Activated B cell treated with CpG ODN at 0.5 μM for 24 hours (primary cell): ENCODE measurements at regions not wholly inside any gene's neighbourhood (a gene's known extent, or its start where the extent isn't known, plus 50 kb on each side); places are given as distances from the start of the nearest gene placed in this dataset.
"Not testable (repeated sequence)": the region's sequence is repeated elsewhere in the genome, so short reads cannot be mapped to it uniquely, and the experiment has no call there.

Experiments used
- ATAC-seq: fragments of 200-7000 bp; cut with Tn5 transposase; one replicate; pipeline ENCODE4 v1.10.0; 2021; ENCODE audit warnings: low read depth, mild to moderate bottlenecking, moderate library complexity
- CTCF ChIA-PET: fragments of 350-600 bp; sonication (Branson Sonifier 250); formaldehyde crosslinking; loops from one replicate; lab custom pipeline; 2021; ENCODE audit warnings: antibody characterized with exemption; lab: Charles Lee
- POLR2A ChIA-PET: fragments of 350-600 bp; sonication (Branson Sonifier 250); formaldehyde crosslinking; loops from one replicate; lab custom pipeline; 2021; ENCODE audit warnings: antibody characterized with exemption; lab: Charles Lee
- DNase-seq: peaks from one replicate; pipeline ENCODE4 v3.0.0; 2022
- H3K27ac Mint-ChIP-seq: one replicate; pipeline ENCODE4 v1.8.0; 2020; ENCODE audit warnings: mixed read lengths
- H3K27me3 Mint-ChIP-seq: one replicate; pipeline ENCODE4 v1.8.0; 2021; ENCODE audit warnings: mixed read lengths
- H3K36me3 Mint-ChIP-seq: one replicate; pipeline ENCODE4 v1.8.0; 2021; ENCODE audit warnings: low read depth, mixed read lengths
- H3K4me1 Mint-ChIP-seq: one replicate; pipeline ENCODE4 v1.8.0; 2021; ENCODE audit warnings: mixed read lengths
- H3K4me3 Mint-ChIP-seq: one replicate; pipeline ENCODE4 v1.8.0; 2020; ENCODE audit warnings: mild to moderate bottlenecking, mixed read lengths
- H3K9me3 Mint-ChIP-seq: one replicate; pipeline ENCODE4 v1.8.0; 2020; ENCODE audit warnings: mixed read lengths
- CTCF ChIP-seq: fragments of 200-600 bp; IDR thresholded peaks from one replicate; pipeline ENCODE4 v1.8.0; 2022; ENCODE audit warnings: antibody characterized with exemption, mild to moderate bottlenecking
- intact Hi-C: fragments of 100-400 bp; cut with micrococcal nuclease; formaldehyde crosslinking; loops from one replicate; pipeline ENCODE4 v1.15.1; 2024

GRCh38 chr2:107747964-107748583, 78.6 kb upstream of the RGPD4 start:
- TF ChIP-seq CTCF: no peak
- ChIA-PET CTCF (no interaction called here), POLR2A (no interaction called here)
- no peak for ATAC-seq
- H3K36me3 Mint-ChIP-seq: no peaks in the 10 kb centered on the region
- no peaks in the 10 kb centered on the region for H3K4me1 Mint-ChIP-seq
- no peak for DNase-seq
- no peak overlapping the region for H3K4me3 Mint-ChIP-seq
- no peaks in the 10 kb centered on the region for H3K9me3 Mint-ChIP-seq
- H3K27me3 Mint-ChIP-seq: no peaks in the 10 kb centered on the region
- intact Hi-C loops: no loop called here
- H3K27ac Mint-ChIP-seq: no peak overlapping the region

GRCh38 chr2:107751936-107752335, 74.8 kb upstream of the RGPD4 start:
- no peak overlapping the region for H3K27ac Mint-ChIP-seq
- no peaks in the 10 kb centered on the region for H3K4me1 Mint-ChIP-seq
- no peaks in the 10 kb centered on the region for H3K9me3 Mint-ChIP-seq
- CTCF ChIA-PET: no interaction called here
- TF ChIP-seq CTCF: no peak
- no peaks in the 10 kb centered on the region for H3K27me3 Mint-ChIP-seq
- POLR2A ChIA-PET: no interaction called here
- H3K4me3 Mint-ChIP-seq: no peak overlapping the region
- DNase-seq (no peak), ATAC-seq (no peak)
- no peaks in the 10 kb centered on the region for H3K36me3 Mint-ChIP-seq
- intact Hi-C loops: no loop called here

GRCh38 chr2:107753806-107754205, 72.9 kb upstream of the RGPD4 start:
- intact Hi-C loops, DNase-seq, H3K9me3 Mint-ChIP-seq, ATAC-seq, H3K27me3 Mint-ChIP-seq, POLR2A ChIA-PET, H3K4me1 Mint-ChIP-seq, CTCF ChIA-PET, H3K4me3 Mint-ChIP-seq, H3K36me3 Mint-ChIP-seq, H3K27ac Mint-ChIP-seq: not testable (repeated sequence)

GRCh38 chr2:107757223-107757622, 69.5 kb upstream of the RGPD4 start:
- Mint-ChIP-seq H3K9me3 (peaks cover 3% of the 10 kb centered on the region), H3K4me1 (no peaks in the 10 kb centered on the region), H3K27me3 (no peaks in the 10 kb centered on the region), H3K27ac (no peak overlapping the region), H3K36me3 (no peaks in the 10 kb centered on the region), H3K4me3 (no peak overlapping the region)
- intact Hi-C loops: no loop called here
- CTCF ChIA-PET: no interaction called here
- ATAC-seq (no peak), DNase-seq (no peak)
- TF ChIP-seq CTCF: no peak
- POLR2A ChIA-PET: no interaction called here

GRCh38 chr2:107760620-107761364, 65.9 kb upstream of the RGPD4 start:
- Mint-ChIP-seq H3K27me3 (no peaks in the 10 kb centered on the region), H3K27ac (no peak overlapping the region), H3K4me3 (no peak overlapping the region), H3K36me3 (no peaks in the 10 kb centered on the region), H3K4me1 (no peaks in the 10 kb centered on the region), H3K9me3 (peaks cover 3% of the 10 kb centered on the region)
- TF ChIP-seq CTCF: no peak
- no peak for ATAC-seq
- ChIA-PET CTCF (no interaction called here), POLR2A (no interaction called here)
- DNase-seq: no peak
- intact Hi-C loops: no loop called here
